ENCODE measurements at regions not wholly inside any gene's neighbourhood (a gene's known extent, or its start where the extent isn't known, plus 50 kb on each side); places are given as distances from the start of the nearest gene placed in this dataset.

GRCh38 chr19:28495046-28495445, 717.9 kb downstream of the UQCRFS1 start:
- DNase-seq: no peak

DNA sequence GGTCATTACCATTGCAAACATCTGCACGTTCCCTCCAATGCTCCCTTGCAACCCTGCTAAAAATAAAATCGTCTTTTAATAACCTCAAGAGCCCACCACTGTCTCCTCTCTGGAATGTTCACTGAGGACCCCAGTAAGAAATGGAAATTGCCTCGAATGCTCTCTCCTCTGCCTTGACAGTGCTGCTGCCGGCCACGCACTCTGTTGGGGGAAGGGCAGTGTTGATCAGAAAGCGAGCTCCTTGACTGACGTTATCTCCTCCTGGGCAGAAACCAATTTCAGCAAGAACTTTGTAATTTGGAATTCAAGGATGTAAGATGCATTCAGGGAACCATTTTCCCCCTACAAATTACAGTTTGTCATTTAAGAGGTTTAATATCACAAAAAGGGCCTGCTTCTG, 718.5 kb downstream of the UQCRFS1 start:
- no peak for DNase-seq

DNA sequence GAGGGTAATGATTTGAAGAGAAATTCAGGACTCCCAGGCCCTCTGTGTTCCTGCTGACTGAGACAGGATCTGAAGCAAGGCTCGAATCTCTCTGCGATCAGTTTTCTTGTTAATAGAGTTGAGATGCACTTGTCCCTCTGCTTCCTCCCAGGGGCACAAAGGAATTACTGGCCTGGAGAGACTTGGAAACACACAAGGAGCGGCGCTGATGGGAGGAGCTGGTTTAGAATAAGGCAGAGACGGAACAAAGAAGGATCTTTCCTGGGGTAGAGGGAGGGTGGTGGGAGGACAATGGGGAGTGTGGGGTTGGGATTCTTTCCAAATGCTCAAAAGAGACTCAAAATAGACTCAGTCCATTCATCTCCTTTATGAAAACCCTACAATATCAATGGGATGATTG, 719.1 kb downstream of the UQCRFS1 start:
- no peak for DNase-seq

DNA sequence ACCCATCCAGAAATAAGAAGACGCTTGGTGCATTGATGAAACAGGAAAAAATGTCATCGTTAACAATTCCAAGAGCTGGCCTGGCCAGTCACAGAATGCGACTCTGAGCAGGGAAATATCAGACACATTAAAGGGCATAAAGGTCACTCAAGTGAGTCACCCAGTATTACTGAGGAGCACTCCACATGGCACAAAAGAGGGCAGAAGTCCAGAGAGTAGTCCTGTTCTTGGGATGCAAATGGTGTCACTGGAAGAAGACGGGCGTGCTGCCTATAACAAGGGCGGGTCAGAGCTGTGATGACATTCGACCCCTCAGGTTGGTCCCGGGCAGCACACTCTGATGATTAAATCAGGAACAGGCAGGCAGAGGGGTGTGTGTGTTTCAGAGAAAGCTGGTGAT, 720.3 kb downstream of the UQCRFS1 start:
- no peak for DNase-seq

GRCh38 chr19:28492201-28492600, 720.8 kb downstream of the UQCRFS1 start:
- no peak for DNase-seq

- DNase-seq: no peak
Observed at GRCh38 chr19:28489776-28490175, 723.2 kb downstream of the UQCRFS1 start.

GRCh38 chr19:28489126-28489660, 723.8 kb downstream of the UQCRFS1 start:
- DNase-seq: no peak

GRCh38 chr19:28487999-28488398, 725.0 kb downstream of the UQCRFS1 start:
- no peak for DNase-seq

DNA sequence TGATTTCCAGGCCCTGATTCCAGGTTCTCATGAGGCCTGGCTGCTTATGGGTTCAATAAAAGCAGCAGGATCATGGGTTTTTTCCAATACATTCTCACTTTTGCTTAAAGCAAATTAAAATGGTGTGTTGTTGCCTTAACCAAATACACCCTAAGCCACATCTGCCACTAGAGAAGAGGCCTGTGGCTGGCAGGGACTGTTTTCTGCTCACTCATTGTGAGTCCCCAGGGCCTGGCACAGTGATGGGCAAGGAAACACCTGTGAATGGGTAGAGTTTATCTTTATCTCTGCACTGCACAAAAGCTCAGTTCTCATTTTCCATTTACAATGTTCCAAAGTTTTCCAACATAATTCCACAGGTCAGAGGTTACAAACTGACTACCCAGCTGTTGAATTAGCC, 726.0 kb downstream of the UQCRFS1 start:
- DNase-seq: no peak

DNA sequence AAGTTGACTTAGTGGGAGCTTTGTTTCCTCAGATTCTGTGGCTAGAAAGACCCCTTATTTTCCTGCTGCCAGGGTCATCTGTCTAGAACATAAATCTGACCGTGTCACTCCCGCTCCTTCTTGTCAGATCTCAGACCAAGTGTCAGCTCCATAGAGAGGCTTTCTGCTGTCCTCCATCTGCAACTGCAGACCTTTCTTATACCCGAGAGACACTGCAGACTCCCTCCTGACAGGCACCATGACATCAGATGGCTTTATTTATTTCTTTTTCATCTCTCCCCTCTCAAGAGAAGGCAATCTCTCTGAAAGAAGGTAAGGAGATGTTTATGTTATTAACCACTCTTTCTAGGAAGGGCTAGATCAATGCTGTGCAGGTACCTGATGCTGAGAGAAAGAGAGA, 726.5 kb downstream of the UQCRFS1 start:
- DNase-seq: no peak

DNA sequence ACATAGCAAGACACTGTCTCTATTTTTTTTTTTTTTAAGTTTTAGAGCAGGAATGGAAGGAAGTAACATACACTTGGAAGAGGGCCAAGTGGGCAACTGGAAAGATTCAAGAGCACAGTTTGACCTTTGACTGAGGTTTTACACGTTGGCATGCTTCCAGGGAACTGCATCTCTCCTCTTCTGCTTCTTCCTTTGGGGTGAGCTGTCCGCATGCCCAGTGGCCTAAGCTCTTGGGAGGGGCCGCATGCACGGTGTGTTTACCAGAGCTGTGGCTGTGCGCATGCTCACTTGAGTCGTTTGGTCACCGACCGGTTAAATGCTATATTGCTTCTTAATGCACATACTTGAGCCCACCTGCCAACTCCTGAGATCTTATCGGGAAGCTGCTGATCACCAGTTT, 727.7 kb downstream of the UQCRFS1 start:
- no peak for DNase-seq

GRCh38 chr19:28483197-28483596, 729.8 kb downstream of the UQCRFS1 start:
- DNase-seq: no peak

DNA sequence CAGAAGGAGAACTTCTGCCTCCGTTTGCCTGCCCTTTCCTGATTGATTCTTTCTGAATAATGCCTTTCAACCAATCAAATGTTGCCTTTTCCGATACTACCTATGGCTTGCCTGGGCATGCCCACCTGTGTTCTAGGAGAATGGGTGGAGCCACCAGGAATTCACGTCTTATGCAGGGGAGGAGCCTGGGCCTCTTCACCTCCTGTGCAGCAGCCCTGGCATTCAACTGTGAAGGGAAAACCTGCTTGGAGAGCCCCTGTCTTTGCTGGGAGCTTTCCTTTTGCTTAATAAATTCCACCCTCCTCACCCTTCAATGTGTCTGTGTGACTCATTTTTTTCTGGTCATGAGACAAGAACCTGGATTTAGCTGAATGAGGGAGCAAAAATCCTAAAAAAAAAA, 730.7 kb downstream of the UQCRFS1 start:
- no peak for DNase-seq

DNA sequence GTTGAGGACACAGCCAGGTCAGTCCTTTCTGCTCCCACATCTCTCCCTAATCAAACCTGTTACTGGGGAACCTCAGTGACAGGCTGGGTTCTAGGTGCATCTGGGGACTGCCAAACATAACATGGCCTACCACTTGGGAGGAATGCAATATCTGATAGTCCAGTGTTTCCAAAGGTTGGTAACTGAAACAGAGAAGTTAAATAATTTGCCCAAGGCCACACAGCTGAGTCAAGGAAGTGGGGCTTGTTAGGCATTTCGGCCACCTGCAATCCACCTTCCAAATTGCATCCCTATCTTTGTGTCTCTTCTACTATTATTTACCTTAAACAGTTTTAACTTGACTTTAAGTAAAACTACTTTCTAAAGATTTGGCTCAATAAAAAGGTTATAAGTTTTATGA, 731.3 kb downstream of the UQCRFS1 start:
- no peak for DNase-seq

DNA sequence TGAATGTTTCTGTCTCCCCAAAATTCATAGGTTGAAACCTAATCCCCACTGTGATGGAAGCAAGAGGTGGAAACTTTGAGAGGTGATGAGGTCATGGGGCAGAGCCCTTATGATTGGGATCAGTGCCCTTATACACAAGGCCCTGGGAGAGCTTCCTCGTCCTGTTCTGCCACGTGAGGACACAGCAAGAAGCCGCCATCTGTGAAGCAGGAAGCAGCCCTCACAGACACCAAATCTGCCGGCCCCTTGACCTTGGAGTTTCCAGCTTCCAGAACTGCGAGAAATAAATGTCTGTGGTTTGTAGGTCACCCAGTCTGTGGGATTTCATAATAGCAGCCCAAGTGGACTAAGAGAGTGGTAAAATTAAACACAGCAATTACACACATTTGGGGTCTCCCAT, 737.4 kb downstream of the UQCRFS1 start:
- DNase-seq: no peak

GRCh38 chr19:28472843-28473242, 740.1 kb downstream of the UQCRFS1 start:
- no peak for DNase-seq

DNA sequence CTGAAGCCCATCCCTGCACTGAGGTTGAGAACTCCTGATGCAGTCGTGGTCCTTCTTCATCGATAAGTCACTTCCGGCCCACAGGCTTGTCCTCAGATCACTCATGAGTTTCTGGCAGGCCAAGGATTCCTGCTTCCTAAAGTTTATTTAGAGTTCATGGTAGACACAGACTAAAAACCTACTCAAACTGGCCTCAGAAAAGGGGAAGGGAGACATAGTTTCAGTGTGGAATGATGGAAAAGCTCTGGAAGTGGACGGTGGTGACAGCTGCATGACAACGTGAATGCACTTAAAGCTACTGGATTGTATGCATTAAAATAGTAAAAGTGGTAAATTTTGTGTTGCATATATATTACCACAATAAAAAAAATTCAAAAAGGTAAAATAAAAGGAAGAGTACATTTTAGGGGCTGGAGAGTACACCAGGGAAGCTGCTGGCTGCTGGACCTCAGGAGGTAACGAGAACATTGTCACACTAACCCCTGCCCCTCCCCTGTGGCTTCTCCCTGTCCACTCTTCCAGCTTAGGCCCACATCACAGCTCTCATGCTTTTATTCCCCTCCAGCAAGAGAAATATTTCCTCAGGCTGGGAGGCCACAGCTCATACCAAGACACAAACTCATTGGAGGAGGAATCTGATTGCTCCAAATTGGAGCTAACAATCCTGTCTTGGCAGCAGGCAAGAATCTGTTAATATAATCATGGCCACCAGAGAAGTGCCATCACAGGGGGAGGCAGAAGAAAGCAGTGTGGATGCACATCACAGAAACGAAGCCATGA, 741.0 kb downstream of the UQCRFS1 start:
- no peak for DNase-seq

GRCh38 chr19:28469544-28469943, 743.4 kb downstream of the UQCRFS1 start:
- DNase-seq: no peak

DNA sequence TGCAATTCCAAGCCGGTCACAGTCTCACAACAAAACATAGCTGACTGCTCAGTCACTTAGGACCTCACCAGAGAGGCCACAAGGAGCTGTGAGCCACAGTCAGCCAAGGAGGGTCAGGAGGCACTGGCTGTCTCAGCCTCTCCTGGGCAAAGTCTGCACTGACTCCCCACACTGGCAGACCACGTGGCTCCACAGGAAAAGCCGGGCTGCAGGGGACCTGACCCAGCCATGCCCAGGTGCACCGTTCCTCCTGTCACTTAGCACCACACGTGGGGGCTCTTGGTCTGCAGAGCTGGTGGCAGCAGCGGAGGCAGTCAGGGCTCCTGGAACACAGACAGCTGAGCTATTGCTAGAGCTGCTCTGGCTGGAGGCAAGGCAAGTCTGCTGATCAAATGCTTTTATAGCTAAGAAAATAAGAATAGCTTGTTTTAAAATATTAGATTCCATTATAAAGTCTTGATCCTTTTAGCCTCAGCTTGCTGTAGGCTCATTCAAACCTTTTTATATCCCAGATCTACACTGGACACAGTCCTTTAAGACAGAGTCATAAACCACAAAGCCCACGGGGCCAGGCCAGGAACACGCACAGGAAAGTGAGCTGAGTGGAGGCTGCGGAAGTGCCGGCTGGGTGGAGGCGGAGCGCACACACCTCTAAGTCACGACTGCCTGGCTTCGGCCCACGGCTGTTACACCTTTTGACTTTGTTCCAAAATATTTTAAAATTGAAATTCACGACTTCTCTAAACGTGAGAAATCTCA, 744.1 kb downstream of the UQCRFS1 start:
- peak in 2 of 6 experiments; percentile 5 to 27 for DNase-seq

- DNase-seq: peak; percentile 3 to 65 (median 30)
Observed at GRCh38 chr19:28466107-28467045, 746.6 kb downstream of the UQCRFS1 start.

DNA sequence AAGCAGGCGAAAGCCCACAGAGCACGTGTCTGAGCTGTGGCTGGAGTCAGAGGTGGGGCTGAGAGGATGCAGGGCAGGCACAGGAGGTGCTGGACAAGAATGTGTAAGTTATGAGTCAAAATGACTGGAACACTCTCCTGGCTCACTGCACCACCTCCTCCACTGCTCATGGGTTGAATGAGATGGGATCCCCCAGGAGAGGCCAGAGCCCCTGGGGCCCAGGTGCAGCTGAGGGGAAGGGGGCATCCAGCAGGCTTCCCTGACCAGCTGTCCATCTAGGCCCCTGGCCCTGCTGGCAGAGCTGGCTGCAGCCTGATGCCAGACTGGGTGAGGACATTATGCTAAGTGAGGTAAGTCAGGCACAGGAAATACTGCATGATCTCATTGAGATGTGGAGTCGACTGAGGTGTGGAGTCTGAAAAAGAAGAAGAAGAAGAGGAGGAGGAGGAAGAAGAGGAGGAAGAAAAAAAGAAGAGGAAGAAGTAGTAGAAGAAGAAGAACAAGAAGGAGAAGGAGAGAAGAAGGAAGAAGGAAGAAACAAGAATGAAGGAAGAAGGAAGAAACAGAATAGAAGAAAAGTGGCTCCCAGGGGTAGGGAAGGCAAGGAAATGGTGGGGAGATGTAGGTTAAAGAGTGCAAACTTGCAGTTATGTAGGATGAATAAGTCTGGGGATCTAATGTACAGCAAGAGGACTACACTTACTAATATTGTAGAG, 747.4 kb downstream of the UQCRFS1 start:
- no peak for DNase-seq

- no peak for DNase-seq
Observed at GRCh38 chr19:28463493-28464053, 749.4 kb downstream of the UQCRFS1 start.
